NB4 (cell line): ENCODE measurements at regions not wholly inside any gene's neighbourhood (a gene's known extent, or its start where the extent isn't known, plus 50 kb on each side); places are given as distances from the start of the nearest gene placed in this dataset.
"Not testable (repeated sequence)": the region's sequence is repeated elsewhere in the genome, so short reads cannot be mapped to it uniquely, and the experiment has no call there.

Experiments
- DNase-seq: peaks from one replicate; pipeline ENCODE4 v3.0.0; 2010; ENCODE audit warnings: low read depth
- H3K4me3 ChIP-seq: one replicate; pipeline ENCODE4 v1.5.1; 2011; ENCODE audit warnings: mild to moderate bottlenecking, low read depth, low read length, moderate library complexity
- MYC ChIP-seq: IDR thresholded peaks from 2 replicates; pipeline ENCODE4 v1.6.1; 2011; ENCODE audit warnings: low read depth, low read length
- POLR2A ChIP-seq: IDR thresholded peaks from 2 replicates; pipeline ENCODE4 v1.6.1; 2011; ENCODE audit warnings: mild to moderate bottlenecking; ENCODE audit not compliant: insufficient read length; ENCODE audit errors: extremely low read depth
- TF ChIP-seq, protein P1 (sequence below): IDR thresholded peaks from one replicate; pipeline ENCODE4 v1.5.1; 2012; ENCODE audit warnings: low read depth, low read length
- TF ChIP-seq, protein P2 (sequence below): IDR thresholded peaks from 2 replicates; pipeline ENCODE4 v1.6.1; 2011; ENCODE audit warnings: low read depth, low read length

GRCh38 chr6:12624142-12624837 is 92.3 kb upstream of the PHACTR1 start:
- no peak for DNase-seq
- TF ChIP-seq MYC = no peak
- TF ChIP-seq, protein P1, sequence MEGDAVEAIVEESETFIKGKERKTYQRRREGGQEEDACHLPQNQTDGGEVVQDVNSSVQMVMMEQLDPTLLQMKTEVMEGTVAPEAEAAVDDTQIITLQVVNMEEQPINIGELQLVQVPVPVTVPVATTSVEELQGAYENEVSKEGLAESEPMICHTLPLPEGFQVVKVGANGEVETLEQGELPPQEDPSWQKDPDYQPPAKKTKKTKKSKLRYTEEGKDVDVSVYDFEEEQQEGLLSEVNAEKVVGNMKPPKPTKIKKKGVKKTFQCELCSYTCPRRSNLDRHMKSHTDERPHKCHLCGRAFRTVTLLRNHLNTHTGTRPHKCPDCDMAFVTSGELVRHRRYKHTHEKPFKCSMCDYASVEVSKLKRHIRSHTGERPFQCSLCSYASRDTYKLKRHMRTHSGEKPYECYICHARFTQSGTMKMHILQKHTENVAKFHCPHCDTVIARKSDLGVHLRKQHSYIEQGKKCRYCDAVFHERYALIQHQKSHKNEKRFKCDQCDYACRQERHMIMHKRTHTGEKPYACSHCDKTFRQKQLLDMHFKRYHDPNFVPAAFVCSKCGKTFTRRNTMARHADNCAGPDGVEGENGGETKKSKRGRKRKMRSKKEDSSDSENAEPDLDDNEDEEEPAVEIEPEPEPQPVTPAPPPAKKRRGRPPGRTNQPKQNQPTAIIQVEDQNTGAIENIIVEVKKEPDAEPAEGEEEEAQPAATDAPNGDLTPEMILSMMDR = no peak
- H3K4me3 ChIP-seq = no peak overlapping the region

- TF ChIP-seq, protein P2, sequence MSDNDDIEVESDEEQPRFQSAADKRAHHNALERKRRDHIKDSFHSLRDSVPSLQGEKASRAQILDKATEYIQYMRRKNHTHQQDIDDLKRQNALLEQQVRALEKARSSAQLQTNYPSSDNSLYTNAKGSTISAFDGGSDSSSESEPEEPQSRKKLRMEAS = no peak
- TF ChIP-seq, protein P1 = no peak
- TF ChIP-seq MYC (no peak), POLR2A (no peak)
- H3K4me3 ChIP-seq = no peak overlapping the region
- no peak for DNase-seq
These were observed 89.5 kb upstream of the PHACTR1 start for GRCh38 chr6:12627053-12627452.

DNA sequence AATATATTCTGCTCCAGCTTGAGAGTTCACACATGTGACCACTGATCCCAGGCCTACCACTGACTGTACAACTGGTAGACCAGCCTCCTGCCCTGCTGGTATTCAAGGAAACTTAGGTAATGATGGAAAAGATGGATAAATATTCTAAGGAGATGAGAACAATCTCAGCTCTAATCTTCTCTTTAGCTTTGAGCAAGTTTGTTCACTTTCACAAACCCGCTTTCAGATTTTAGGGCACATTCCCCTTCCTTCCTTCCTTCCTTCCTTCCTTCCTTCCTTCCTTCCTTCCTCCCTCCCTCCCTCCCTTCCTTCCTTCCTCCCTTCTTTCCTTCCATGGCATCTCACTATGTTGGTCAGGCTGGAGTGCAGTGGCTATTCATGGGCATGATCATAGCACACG is 88.2 kb upstream of the PHACTR1 start:
- no peak overlapping the region for H3K4me3 ChIP-seq
- no peak for DNase-seq
- no peak for TF ChIP-seq MYC
- no peak for TF ChIP-seq POLR2A
- TF ChIP-seq, protein P2 = no peak
- TF ChIP-seq, protein P1 = no peak

DNA sequence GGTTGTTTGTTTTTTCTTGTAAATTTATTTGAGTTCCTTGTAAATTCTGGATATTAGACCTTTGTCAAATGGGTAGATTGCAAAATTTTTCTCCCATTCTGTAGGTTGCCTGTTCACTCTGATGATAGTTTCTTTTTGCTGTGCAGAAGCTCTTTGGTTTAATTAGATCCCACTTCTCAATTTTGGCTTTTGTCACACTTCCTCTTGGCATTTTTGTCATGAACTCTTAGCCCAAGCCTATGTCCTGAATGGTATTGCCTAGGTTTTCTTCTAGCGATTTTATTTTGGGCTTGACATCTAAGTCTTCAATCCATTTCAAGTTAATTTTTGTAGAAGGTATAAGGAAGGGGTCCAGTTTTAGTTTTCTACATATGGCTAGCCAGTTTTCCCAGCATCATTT is 82.8 kb upstream of the PHACTR1 start:
- not testable (repeated sequence) for H3K4me3 ChIP-seq, DNase-seq

- no peak overlapping the region for H3K4me3 ChIP-seq
- no peak for DNase-seq
- TF ChIP-seq MYC (no peak), POLR2A (no peak)
- TF ChIP-seq, protein P2 = no peak
- TF ChIP-seq, protein P1 = no peak
These were observed 81.2 kb upstream of the PHACTR1 start for GRCh38 chr6:12635375-12635774.

DNA sequence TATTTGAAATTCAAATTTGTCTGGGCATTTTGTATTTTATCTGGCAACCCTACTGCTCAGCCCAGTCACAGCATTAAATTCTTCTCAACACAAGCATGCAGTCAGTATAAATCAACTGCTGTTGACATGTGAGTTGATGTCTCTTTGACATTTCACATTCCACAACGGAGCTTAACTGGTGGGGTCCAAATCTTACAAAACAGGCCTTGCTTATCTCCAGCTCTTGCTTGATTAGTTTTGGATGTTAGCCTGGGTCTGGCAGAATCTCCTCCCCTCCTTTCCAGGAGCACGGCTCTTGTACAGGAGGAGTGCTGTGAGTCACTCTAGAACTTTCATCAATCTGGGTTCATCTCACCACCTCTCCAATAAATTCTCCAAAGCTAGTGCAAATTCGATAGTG is 80.8 kb upstream of the PHACTR1 start:
- no peak for TF ChIP-seq MYC
- TF ChIP-seq, protein P2 = no peak
- TF ChIP-seq, protein P1 = no peak
- TF ChIP-seq POLR2A = no peak
- DNase-seq = no peak
- H3K4me3 ChIP-seq = no peak overlapping the region
